ENCODE measurements at regions not wholly inside any gene's neighbourhood (a gene's known extent, or its start where the extent isn't known, plus 50 kb on each side); places are given as distances from the start of the nearest gene placed in this dataset.

GRCh38 chr22:49090853-49091135 is 736.9 kb downstream of the BRD1 start:
- no peak overlapping the region for H3K4me3 ChIP-seq (ENCODE audit: low read depth, low read length)
- TF ChIP-seq, protein P1, sequence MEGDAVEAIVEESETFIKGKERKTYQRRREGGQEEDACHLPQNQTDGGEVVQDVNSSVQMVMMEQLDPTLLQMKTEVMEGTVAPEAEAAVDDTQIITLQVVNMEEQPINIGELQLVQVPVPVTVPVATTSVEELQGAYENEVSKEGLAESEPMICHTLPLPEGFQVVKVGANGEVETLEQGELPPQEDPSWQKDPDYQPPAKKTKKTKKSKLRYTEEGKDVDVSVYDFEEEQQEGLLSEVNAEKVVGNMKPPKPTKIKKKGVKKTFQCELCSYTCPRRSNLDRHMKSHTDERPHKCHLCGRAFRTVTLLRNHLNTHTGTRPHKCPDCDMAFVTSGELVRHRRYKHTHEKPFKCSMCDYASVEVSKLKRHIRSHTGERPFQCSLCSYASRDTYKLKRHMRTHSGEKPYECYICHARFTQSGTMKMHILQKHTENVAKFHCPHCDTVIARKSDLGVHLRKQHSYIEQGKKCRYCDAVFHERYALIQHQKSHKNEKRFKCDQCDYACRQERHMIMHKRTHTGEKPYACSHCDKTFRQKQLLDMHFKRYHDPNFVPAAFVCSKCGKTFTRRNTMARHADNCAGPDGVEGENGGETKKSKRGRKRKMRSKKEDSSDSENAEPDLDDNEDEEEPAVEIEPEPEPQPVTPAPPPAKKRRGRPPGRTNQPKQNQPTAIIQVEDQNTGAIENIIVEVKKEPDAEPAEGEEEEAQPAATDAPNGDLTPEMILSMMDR (IDR thresholded peaks at IDR 0.05; ENCODE audit: borderline replicate concordance, insufficient read depth, low read depth, low read length) = no peak

DNA sequence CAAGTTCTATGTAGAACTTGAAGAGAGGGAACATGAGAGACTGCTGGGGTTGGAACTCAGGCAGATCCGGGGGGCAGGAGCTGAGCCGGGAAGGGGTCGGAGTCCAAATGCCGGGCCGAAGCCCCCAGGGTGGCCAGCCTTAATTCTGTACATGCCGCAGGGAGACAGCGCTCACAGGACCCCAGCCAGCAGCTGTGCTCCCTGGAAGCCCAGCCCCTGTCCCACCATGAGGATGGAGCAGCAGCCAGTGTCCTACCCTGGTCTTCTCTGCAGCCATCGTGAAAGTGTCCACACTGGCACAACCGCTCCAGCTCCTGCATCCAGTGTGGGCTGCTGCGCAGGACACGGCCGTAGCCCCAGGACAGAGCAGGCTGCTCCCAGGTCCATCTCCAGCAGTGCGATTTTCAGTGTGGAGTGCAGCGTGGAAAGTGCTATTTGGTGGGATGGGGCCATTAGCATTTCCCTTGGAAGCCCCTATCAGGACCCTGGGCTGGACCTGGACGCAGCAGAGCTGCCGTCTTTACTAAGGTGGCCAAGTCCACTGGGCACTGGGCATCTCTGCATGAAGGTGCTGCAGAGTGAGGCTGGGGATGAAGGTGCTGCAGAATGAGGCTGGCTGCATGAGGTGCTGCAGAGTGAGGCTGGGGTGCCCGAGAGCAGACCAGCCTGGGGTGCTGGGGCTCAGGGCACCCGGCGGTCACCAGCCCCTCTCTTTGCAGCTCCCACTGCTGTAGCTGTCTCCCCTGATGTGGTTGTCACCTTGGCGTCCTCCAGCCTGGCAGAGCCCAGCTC is 737.4 kb downstream of the BRD1 start:
- TF ChIP-seq, protein P1 (IDR thresholded peaks at IDR 0.05; ENCODE audit: borderline replicate concordance, insufficient read depth, low read depth, low read length) = no peak
- H3K4me3 ChIP-seq (ENCODE audit: low read depth, low read length) = no peak overlapping the region

- no peak overlapping the region for H3K4me3 ChIP-seq (ENCODE audit: low read depth, low read length)
- TF ChIP-seq, protein P1 (IDR thresholded peaks at IDR 0.05; ENCODE audit: borderline replicate concordance, insufficient read depth, low read depth, low read length) = no peak
Observed at GRCh38 chr22:49088801-49089791, 738.6 kb downstream of the BRD1 start.

- TF ChIP-seq, protein P1 (IDR thresholded peaks at IDR 0.05; ENCODE audit: borderline replicate concordance, insufficient read depth, low read depth, low read length) = no peak
- H3K4me3 ChIP-seq (ENCODE audit: low read depth, low read length) = no peak overlapping the region
Observed at GRCh38 chr22:49087716-49088601, 739.7 kb downstream of the BRD1 start.

- no peak overlapping the region for H3K4me3 ChIP-seq (ENCODE audit: low read depth, low read length)
- TF ChIP-seq, protein P1 (IDR thresholded peaks at IDR 0.05; ENCODE audit: borderline replicate concordance, insufficient read depth, low read depth, low read length) = no peak
Observed at GRCh38 chr22:49087198-49087597, 740.5 kb downstream of the BRD1 start.

DNA sequence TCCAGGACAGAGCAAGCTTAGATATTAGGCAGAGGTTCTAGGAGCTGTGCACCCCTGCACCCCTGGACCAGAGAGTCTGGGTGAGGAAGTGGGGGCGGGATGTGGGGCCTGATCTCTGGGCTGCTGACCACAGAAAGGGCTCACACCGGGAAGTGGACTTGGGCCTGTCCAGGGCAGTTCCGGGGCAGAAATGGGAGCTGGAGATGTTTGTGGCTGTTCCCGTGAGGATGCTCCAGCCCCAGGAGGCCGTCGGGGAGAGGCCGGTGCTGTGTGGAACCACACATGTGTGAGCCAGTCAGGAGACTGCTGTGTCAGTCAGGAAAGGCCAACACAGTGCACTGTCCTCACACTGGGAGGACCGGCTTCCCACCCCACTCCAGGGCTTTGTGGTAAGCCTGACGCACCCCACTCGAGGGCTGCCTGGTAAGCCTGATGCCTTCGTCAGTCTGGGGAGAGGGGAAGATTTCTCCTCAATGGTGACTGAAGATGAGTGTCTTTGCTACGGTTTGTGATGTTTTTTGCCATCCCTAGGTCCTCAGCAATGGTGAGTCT is 741.0 kb downstream of the BRD1 start:
- H3K4me3 ChIP-seq (ENCODE audit: low read depth, low read length) = no peak overlapping the region
- TF ChIP-seq, protein P1 (IDR thresholded peaks at IDR 0.05; ENCODE audit: borderline replicate concordance, insufficient read depth, low read depth, low read length) = no peak
